GM23338 (cell line): ENCODE measurements at regions not wholly inside any gene's neighbourhood (a gene's known extent, or its start where the extent isn't known, plus 50 kb on each side); places are given as distances from the start of the nearest gene placed in this dataset.

Source experiments
- ETS1 ChIP-seq: IDR thresholded peaks from 2 replicates; pipeline ENCODE4 v1.6.1; 2016; ENCODE audit warnings: antibody characterized with exemption
- JUNB ChIP-seq: IDR thresholded peaks from one replicate; pipeline ENCODE4 v1.6.1; 2016; ENCODE audit warnings: antibody characterized with exemption; ENCODE audit not compliant: unreplicated experiment
- REST ChIP-seq: IDR thresholded peaks from one replicate; pipeline ENCODE4 v1.6.1; 2018; ENCODE audit warnings: antibody characterized with exemption; ENCODE audit not compliant: unreplicated experiment
- ZNF114 ChIP-seq: fragments of 250-450 bp; sonication (Bioruptor Pico); IDR thresholded peaks from 2 replicates; pipeline ENCODE4 v1.5.0; 2020; ENCODE audit warnings: mild to moderate bottlenecking, moderate library complexity
- ZNF462 ChIP-seq: fragments of 250-450 bp; sonication (Bioruptor Pico); IDR thresholded peaks from 2 replicates; pipeline ENCODE4 v1.5.0; 2020; ENCODE audit warnings: mild to moderate bottlenecking, moderate library complexity

GRCh38 chr3:80754969-80755368 lies 987.2 kb upstream of the ROBO1 start (continued):
- TF ChIP-seq ZNF462 (CRISPR knock-in tag) (no peak), JUNB (no peak), ETS1 (no peak), REST (no peak), ZNF114 (CRISPR knock-in tag) (no peak)
